Astrocyte (in vitro differentiated cells and primary cell): ENCODE measurements at regions not wholly inside any gene's neighbourhood (a gene's known extent, or its start where the extent isn't known, plus 50 kb on each side); places are given as distances from the start of the nearest gene placed in this dataset.

Source experiments
- CTCF ChIP-seq: IDR thresholded peaks from 2 replicates; pipeline ENCODE4 v1.5.1; 2011; ENCODE audit warnings: low read depth, mild to moderate bottlenecking, inconsistent platforms, low read length, moderate library complexity; ENCODE audit not compliant: insufficient read depth
- EZH2 ChIP-seq: IDR thresholded peaks from 2 replicates; pipeline ENCODE4 v1.6.1; 2012; ENCODE audit warnings: mild to moderate bottlenecking, low read length, inconsistent platforms; ENCODE audit not compliant: insufficient read depth

GRCh38 chr15:69946870-69947269 lies 150.8 kb downstream of the TLE3 start:
- TF ChIP-seq CTCF: no peak
- no peak for TF ChIP-seq EZH2
